K562 (cell line): ENCODE measurements at regions not wholly inside any gene's neighbourhood (a gene's known extent, or its start where the extent isn't known, plus 50 kb on each side); places are given as distances from the start of the nearest gene placed in this dataset.

Source experiments
- ATAC-seq: fragments of 200-7000 bp; cut with Tn5 transposase; 3 replicates; pipeline ENCODE4 v1.9.1; 2020; ENCODE audit warnings: moderate library complexity
- BruUV-seq: library from RNA; stranded (reverse); fragments of 400-500 nt; replicated peaks from 2 replicates; lab custom pipeline; 2021; lab: Mats Ljungman, UMichigan
- CTCF ChIA-PET: fragments of 300-600 bp; formaldehyde crosslinking; extraction: SDS; loops from one replicate; lab custom pipeline; 2021; ENCODE audit warnings: low intra/inter-chr PET ratio; lab: Yijun Ruan, JAX
- POLR2A ChIA-PET: fragments of 300-600, 350-650 bp; sonication (Branson Sonifier 250); formaldehyde crosslinking; extraction: SDS; loops from one replicate; lab custom pipeline; 2021; ENCODE audit warnings: antibody characterized with exemption, inconsistent platforms; lab: Yijun Ruan, JAX
- DNase-seq, 4 experiments: peaks; one replicate each; pipeline versions ENCODE4 v3.0.0 to v3.0.0-alpha.2; 2011 to 2018; ENCODE audit warnings: low spot score in 3 of 4, mixed read lengths in 3 of 4; ENCODE audit errors: extremely low read depth in 1 of 4
- FAIRE-seq: peaks from 2 replicates; lab custom pipeline; 2011; peaks lifted over from hg19 to GRCh38; lab: Jason Lieb, UNC
- H2AFZ ChIP-seq: 2 replicates; pipeline ENCODE4 v1.6.0; 2011; ENCODE audit warnings: low read depth, low read length, control low read depth, inconsistent platforms
- H3K27ac ChIP-seq: fragments of 200-600 bp; 3 replicates; pipeline ENCODE4 v1.8.0; 2011; ENCODE audit warnings: low read depth, mild to moderate bottlenecking, control low read depth, inconsistent platforms, low read length, moderate library complexity, mixed read lengths; ENCODE audit errors: extremely low read depth
- H3K27me3 ChIP-seq, 2 experiments: fragments of 300-600 bp in 1 of 2; 2 replicates in 1 of 2; 3 replicates in 1 of 2; pipeline versions ENCODE4 v1.6.0 to v1.8.0; 2011; ENCODE audit warnings: inconsistent platforms in 2 of 2, low read length in 2 of 2, mild to moderate bottlenecking in 1 of 2, mixed read lengths in 1 of 2, moderate library complexity in 1 of 2; ENCODE audit not compliant: control insufficient read depth in 2 of 2, insufficient read depth in 2 of 2
- H3K36me3 ChIP-seq: fragments of 300-600 bp; 3 replicates; pipeline ENCODE4 v1.8.0; 2011; ENCODE audit warnings: mild to moderate bottlenecking, low read length, inconsistent platforms; ENCODE audit not compliant: control insufficient read depth, insufficient read depth
- H3K4me1 ChIP-seq, 2 experiments: fragments of 200-600 bp in 1 of 2; replicated peaks in 1 of 2; 2 replicates in 1 of 2; 3 replicates in 1 of 2; pipeline versions ENCODE4 v1.5.1 to v1.8.0; 2011; ENCODE audit warnings: inconsistent platforms in 2 of 2, low read length in 2 of 2, mild to moderate bottlenecking in 1 of 2, mixed read lengths in 1 of 2, moderate library complexity in 1 of 2; ENCODE audit not compliant: control insufficient read depth in 2 of 2, insufficient read depth in 2 of 2
- H3K4me2 ChIP-seq: 2 replicates; pipeline ENCODE4 v1.6.1; 2011; ENCODE audit warnings: low read length, control low read depth, inconsistent platforms, mixed read lengths; ENCODE audit not compliant: insufficient read depth
- H3K4me3 ChIP-seq: fragments of 200-600 bp; sonication (generic), shearing (Covaris generic); 2 replicates; pipeline ENCODE4 v1.5.1; 2016; ENCODE audit warnings: control low read depth, inconsistent platforms
- H3K79me2 ChIP-seq: fragments of 200-600 bp; 3 replicates; pipeline ENCODE4 v1.8.0; 2011; ENCODE audit warnings: low read length, inconsistent platforms; ENCODE audit not compliant: control insufficient read depth, insufficient read depth
- H3K9ac ChIP-seq, 2 experiments: 2 replicates each; pipeline versions ENCODE4 v1.6.0 to v1.6.1; 2011; ENCODE audit warnings: low read depth in 2 of 2, low read length in 2 of 2, control low read depth in 1 of 2, inconsistent platforms in 1 of 2, mild to moderate bottlenecking in 1 of 2, mixed read lengths in 1 of 2; ENCODE audit not compliant: insufficient read depth in 1 of 2
- H3K9me1 ChIP-seq: one replicate; pipeline ENCODE4 v1.6.0; 2011; ENCODE audit warnings: inconsistent platforms, mild to moderate bottlenecking, low read length, moderate library complexity; ENCODE audit not compliant: control insufficient read depth, insufficient read depth
- H3K9me3 ChIP-seq: replicated peaks from 2 replicates; pipeline ENCODE4 v1.5.1; 2011; ENCODE audit warnings: low read depth, low read length, inconsistent platforms; ENCODE audit not compliant: control insufficient read depth, insufficient read depth
- H4K20me1 ChIP-seq: replicated peaks from 2 replicates; pipeline ENCODE4 v1.6.1; 2011; ENCODE audit warnings: low read length, inconsistent platforms, mixed read lengths; ENCODE audit not compliant: control insufficient read depth, insufficient read depth
- BRD9 ChIP-seq: fragments of 450-650 bp; IDR thresholded peaks from 2 replicates; pipeline ENCODE4 v1.6.1; 2018; ENCODE audit warnings: low read depth; ENCODE audit not compliant: partially characterized antibody
- KLF6 ChIP-seq: fragments of 250-450 bp; sonication (Bioruptor Pico); IDR thresholded peaks from 2 replicates; pipeline ENCODE4 v1.4.0; 2020; ENCODE audit warnings: mild to moderate bottlenecking, moderate library complexity, borderline replicate concordance
- MAFK ChIP-seq: IDR thresholded peaks from 2 replicates; pipeline ENCODE4 v1.6.1; 2011; ENCODE audit warnings: low read length, improper control_type of control experiment
- NFRKB ChIP-seq: fragments of 450-650 bp; IDR thresholded peaks from 2 replicates; pipeline ENCODE4 v1.6.1; 2016; ENCODE audit warnings: low read depth
- PHF20 ChIP-seq: fragments of 450-650 bp; IDR thresholded peaks from 2 replicates; pipeline ENCODE4 v1.6.1; 2018; ENCODE audit not compliant: partially characterized antibody
- ZNF830 ChIP-seq: fragments of 250-450 bp; sonication (Bioruptor Pico); IDR thresholded peaks from 2 replicates; pipeline ENCODE4 v1.5.0; 2021; ENCODE audit warnings: mild to moderate bottlenecking
- WGBS: fragments of 100-300 bp; shearing (Covaris generic); methylation state at CpG from one replicate; pipeline ENCODE4 v1.1.6; 2016; ENCODE audit warnings: low coverage, mixed read lengths; ENCODE audit not compliant: insufficient coverage; ENCODE audit errors: missing lambda C conversion rate; 5-methylcytosine and 5-hydroxymethylcytosine counted together
- in situ Hi-C: fragments of 300-500 bp; cut with MboI; formaldehyde crosslinking; loops from 4 replicates; pipeline ENCODE4 v1.15.0; 2018; ENCODE audit warnings: inconsistent platforms, mixed read lengths
- intact Hi-C: fragments of 100-400 bp; cut with micrococcal nuclease; formaldehyde crosslinking; loops from 2 replicates; pipeline ENCODE4 v1.14.2; 2022
- TF ChIP-seq, protein P1 (sequence below): fragments of 450-650 bp; IDR thresholded peaks from 2 replicates; pipeline ENCODE4 v1.6.1; 2016; ENCODE audit warnings: mild to moderate bottlenecking
- TF ChIP-seq, protein P2 (sequence below): fragments of 450-650 bp; formaldehyde crosslinking; IDR thresholded peaks from 2 replicates; pipeline ENCODE4 v1.4.0; 2022; ENCODE audit warnings: missing genetic modification characterization

DNA sequence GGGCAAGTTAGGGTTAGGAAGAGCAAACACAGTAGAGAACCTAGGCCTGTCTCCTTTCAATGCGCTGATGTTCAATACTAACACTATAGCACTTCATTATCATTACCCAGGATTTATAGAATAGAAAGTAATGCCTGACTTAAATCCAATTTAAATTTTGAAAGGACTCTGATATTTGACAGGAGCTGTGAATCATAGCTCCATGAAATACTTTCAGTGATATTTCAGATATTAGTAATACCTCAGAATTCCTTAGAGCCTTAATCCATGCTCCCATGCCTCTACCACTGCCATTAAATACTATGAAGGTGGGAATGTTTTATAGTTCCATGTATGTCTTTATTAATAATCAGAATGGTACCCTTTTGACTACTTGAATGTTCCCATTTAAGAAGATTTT, 530.2 kb downstream of the BCKDHB start (continued):
- TF ChIP-seq, protein P1, sequence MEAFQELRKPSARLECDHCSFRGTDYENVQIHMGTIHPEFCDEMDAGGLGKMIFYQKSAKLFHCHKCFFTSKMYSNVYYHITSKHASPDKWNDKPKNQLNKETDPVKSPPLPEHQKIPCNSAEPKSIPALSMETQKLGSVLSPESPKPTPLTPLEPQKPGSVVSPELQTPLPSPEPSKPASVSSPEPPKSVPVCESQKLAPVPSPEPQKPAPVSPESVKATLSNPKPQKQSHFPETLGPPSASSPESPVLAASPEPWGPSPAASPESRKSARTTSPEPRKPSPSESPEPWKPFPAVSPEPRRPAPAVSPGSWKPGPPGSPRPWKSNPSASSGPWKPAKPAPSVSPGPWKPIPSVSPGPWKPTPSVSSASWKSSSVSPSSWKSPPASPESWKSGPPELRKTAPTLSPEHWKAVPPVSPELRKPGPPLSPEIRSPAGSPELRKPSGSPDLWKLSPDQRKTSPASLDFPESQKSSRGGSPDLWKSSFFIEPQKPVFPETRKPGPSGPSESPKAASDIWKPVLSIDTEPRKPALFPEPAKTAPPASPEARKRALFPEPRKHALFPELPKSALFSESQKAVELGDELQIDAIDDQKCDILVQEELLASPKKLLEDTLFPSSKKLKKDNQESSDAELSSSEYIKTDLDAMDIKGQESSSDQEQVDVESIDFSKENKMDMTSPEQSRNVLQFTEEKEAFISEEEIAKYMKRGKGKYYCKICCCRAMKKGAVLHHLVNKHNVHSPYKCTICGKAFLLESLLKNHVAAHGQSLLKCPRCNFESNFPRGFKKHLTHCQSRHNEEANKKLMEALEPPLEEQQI: no peak
- no peak for TF ChIP-seq KLF6 (CRISPR knock-in tag)
- TF ChIP-seq, protein P2, sequence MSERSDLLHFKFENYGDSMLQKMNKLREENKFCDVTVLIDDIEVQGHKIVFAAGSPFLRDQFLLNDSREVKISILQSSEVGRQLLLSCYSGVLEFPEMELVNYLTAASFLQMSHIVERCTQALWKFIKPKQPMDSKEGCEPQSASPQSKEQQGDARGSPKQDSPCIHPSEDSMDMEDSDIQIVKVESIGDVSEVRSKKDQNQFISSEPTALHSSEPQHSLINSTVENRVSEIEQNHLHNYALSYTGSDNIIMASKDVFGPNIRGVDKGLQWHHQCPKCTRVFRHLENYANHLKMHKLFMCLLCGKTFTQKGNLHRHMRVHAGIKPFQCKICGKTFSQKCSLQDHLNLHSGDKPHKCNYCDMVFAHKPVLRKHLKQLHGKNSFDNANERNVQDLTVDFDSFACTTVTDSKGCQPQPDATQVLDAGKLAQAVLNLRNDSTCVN (CRISPR knock-in tag): no peak

DNA sequence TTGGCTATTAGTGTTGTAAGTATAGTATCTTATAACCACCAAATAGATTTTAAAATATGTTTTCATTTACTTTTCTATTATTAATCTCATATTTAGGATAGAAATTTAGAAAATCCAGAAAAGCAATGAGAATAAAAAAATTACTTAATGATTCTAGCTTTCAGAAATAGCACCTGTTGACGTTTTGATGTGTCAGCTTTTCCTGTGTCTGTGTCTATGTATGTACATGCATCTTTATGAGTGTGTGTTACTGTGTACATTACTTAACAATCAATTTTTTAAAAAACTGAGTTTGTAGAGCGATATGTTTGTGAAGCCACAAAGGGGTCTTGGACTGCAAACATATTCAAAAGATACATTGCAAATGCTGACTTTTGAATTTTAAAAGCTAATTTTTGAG, 526.9 kb downstream of the BCKDHB start:
- CTCF ChIA-PET: no interaction called here
- no peak for ATAC-seq
- TF ChIP-seq ZNF830: no peak
- TF ChIP-seq BRD9: no peak
- TF ChIP-seq NFRKB: no peak
- no peak for TF ChIP-seq PHF20
- peak; percentile 53 for TF ChIP-seq MAFK

More for the DNA sequence above, 526.9 kb downstream of the BCKDHB start:
- H3K27ac ChIP-seq: no peak overlapping the region
- WGBS: 0% methylated on average over 2 of the region's 2 CpGs
- H3K4me3 ChIP-seq: no peak overlapping the region
- no peaks in the 10 kb centered on the region for H3K9me3 ChIP-seq
- intact Hi-C loops: no loop called here
- no peak overlapping the region for H3K4me2 ChIP-seq
- FAIRE-seq (no peak), DNase-seq (no peak)
- no peak overlapping the region for H2AFZ ChIP-seq
- no peaks in the 10 kb centered on the region for H4K20me1 ChIP-seq
- no peaks in the 10 kb centered on the region for H3K9me1 ChIP-seq
- in situ Hi-C loops: no loop called here
- no peak overlapping the region for H3K9ac ChIP-seq
- no TSS peak for BruUV-seq
- H3K36me3 ChIP-seq: no peaks in the 10 kb centered on the region
- H3K27me3 ChIP-seq: no peaks in the 10 kb centered on the region
- H3K4me1 ChIP-seq: no peaks in the 10 kb centered on the region
- POLR2A ChIA-PET: no interaction called here
- H3K79me2 ChIP-seq: no peaks in the 10 kb centered on the region
